ENCODE measurements at regions not wholly inside any gene's neighbourhood (a gene's known extent, or its start where the extent isn't known, plus 50 kb on each side); places are given as distances from the start of the nearest gene placed in this dataset.

GRCh38 chr4:20627866-20628265 is 72.4 kb upstream of the PACRGL start:
- intact Hi-C loops (cut with DNase I) = no loop called here
- H3K4me1 ChIP-seq (replicated peaks in 1 of 2) = peaks cover 4 to 14% of the 10 kb centered on the region in 2 donors
- no peaks in the 10 kb centered on the region for H3K27me3 ChIP-seq
- 72 to 94% (median 86%) methylated on average over 1 of the region's 1 CpG for WGBS, 4 donors
- H3K27ac ChIP-seq = no peak overlapping the region
- no peak overlapping the region for H3K4me3 ChIP-seq
- DNase-seq = no peak
- TF ChIP-seq POLR2A (IDR thresholded peaks at IDR 0.05) (no peak), CTCF (IDR thresholded peaks at IDR 0.05) (no peak)
- H3K9me3 ChIP-seq (replicated peaks in 1 of 3) = no peaks in the 10 kb centered on the region
- H3K36me3 ChIP-seq (replicated peaks in 1 of 2) = no peaks in the 10 kb centered on the region

- Histone ChIP-seq H3K27ac (peak overlapping the region in 2 of 5 donors; percentile 22 to 65), H3K4me3 (no peak overlapping the region), H3K4me1 (replicated peaks in 1 of 2) (peaks cover 3 to 9% of the 10 kb centered on the region in 2 donors), H3K27me3 (no peaks in the 10 kb centered on the region), H3K9me3 (replicated peaks in 1 of 3) (no peaks in the 10 kb centered on the region), H3K36me3 (replicated peaks in 1 of 2) (no peaks in the 10 kb centered on the region)
- DNase-seq = no peak
- intact Hi-C loops (cut with DNase I) = no loop called here
- WGBS, 4 donors = 60 to 74% (median 65%) methylated on average over 6 of the region's 6 CpGs
- TF ChIP-seq POLR2A (IDR thresholded peaks at IDR 0.05) (no peak), CTCF (IDR thresholded peaks at IDR 0.05) (no peak)
Measured at GRCh38 chr4:20629186-20630106, 70.8 kb upstream of the PACRGL start.

DNA sequence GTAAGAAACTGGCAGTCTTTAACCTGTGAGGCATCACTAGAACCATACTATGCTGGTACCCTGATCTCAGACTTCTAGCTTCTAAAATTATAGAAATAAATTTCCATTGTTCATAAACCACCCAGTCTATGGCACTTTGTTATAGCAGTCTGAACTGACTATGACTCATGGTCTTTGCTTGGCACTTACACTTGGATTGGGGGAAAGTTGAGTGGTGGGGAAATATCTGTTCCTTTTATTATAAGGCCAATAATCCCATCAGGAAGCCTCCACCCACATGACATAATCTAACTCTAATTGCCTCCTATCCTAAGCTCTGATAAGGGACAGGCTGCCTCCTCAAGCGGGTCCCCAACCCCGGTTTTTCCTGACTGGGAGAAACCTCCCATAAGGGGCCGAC is 61.4 kb upstream of the PACRGL start:
- WGBS, 4 donors = 77 to 92% (median 89%) methylated on average over 3 of the region's 3 CpGs

GRCh38 chr4:20639346-20639745 is 60.9 kb upstream of the PACRGL start:
- WGBS, 4 donors = 48 to 68% (median 58%) methylated on average over 1 of the region's 1 CpG
- Histone ChIP-seq H3K27me3 (no peaks in the 10 kb centered on the region), H3K4me3 (no peak overlapping the region), H3K27ac (no peak overlapping the region), H3K4me1 (replicated peaks in 1 of 2) (no peaks in the 10 kb centered on the region), H3K9me3 (replicated peaks in 1 of 3) (no peaks in the 10 kb centered on the region), H3K36me3 (replicated peaks in 1 of 2) (no peaks in the 10 kb centered on the region)
- no peak for DNase-seq
- TF ChIP-seq POLR2A (IDR thresholded peaks at IDR 0.05) (no peak), CTCF (IDR thresholded peaks at IDR 0.05) (no peak)
- intact Hi-C loops (cut with DNase I) = no loop called here

More for the DNA sequence above, 61.4 kb upstream of the PACRGL start:
- intact Hi-C loops (cut with DNase I) = no loop called here
- Histone ChIP-seq H3K36me3 (replicated peaks in 1 of 2) (no peaks in the 10 kb centered on the region), H3K9me3 (replicated peaks in 1 of 3) (no peaks in the 10 kb centered on the region), H3K27ac (no peak overlapping the region), H3K27me3 (no peaks in the 10 kb centered on the region), H3K4me3 (no peak overlapping the region), H3K4me1 (replicated peaks in 1 of 2) (no peaks in the 10 kb centered on the region)
- DNase-seq = no peak
- TF ChIP-seq CTCF (IDR thresholded peaks at IDR 0.05) (no peak), POLR2A (IDR thresholded peaks at IDR 0.05) (no peak)
